Caki2 (cell line): ENCODE measurements at regions not wholly inside any gene's neighbourhood (a gene's known extent, or its start where the extent isn't known, plus 50 kb on each side); places are given as distances from the start of the nearest gene placed in this dataset.

ENCODE experiments used
- DNase-seq: peaks from one replicate; pipeline ENCODE4 v3.0.0-alpha.2; 2015; ENCODE audit warnings: low read depth
- in situ Hi-C: cut with HindIII; loops from 2 replicates; pipeline ENCODE4 v1.10.0; 2016; ENCODE audit warnings: low sequenced_read_pairs, low pct_unique_long_range_greater_than_20kb, mixed read lengths

DNA sequence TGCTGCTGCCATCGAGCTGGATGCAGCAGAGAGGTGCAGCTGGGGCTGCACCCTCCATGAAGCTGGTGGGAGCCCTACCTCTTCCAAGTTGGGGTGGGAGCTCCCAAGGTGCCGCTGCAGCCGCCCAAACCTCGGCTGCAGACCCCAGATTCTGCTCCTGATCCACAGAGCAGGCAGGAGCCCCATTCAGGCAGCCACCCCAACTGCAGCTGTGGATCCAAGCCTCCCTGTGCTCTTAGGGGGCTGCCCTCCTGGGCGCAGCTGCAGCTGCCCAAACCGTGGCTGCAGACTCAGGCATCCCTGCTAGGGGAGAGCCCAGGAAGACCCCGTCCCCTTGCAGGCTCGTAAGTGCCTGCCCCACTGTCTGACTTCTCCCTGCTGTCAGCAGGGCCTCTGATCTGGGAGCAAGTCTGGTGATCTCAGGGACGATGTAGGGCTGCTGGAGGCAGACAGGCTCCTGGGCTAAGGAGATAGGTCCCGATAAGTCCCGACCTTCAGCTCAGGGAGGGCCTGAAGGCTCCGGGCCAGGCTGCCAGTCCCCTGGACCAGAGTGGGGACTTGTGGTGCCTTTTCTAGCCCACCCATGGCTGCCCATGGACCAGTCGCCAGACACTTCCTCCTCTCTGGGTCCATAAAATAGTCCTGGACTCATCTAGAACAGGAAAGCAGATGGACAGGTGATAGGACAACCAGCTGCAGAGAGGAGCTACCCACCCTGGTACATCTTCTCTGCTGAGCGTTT lies 767.1 kb upstream of the CDH7 start:
- no peak for DNase-seq
- in situ Hi-C loops: no loop called here

GRCh38 chr18:64982414-64983055 lies 768.3 kb upstream of the CDH7 start:
- in situ Hi-C loops: no loop called here
- no peak for DNase-seq

DNA sequence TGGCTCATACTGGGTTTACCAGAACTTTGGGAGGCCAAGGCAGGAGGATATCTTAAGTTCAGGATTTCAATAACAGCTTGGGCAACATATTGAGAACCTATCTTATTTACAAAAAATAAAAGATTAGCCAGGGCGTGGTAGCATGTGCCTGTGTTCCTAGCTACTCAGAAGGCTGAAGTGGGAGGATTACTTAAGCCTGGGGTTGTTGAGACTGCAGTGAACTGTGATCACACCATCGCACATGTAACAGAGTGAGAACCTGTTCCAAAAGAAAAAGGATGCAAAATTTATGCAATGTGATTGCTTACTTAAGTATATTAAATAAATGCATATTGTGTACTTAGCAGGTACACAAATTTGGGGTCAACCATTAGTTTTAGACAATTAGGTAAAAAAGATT lies 768.9 kb upstream of the CDH7 start:
- in situ Hi-C loops: no loop called here
- DNase-seq: no peak

DNA sequence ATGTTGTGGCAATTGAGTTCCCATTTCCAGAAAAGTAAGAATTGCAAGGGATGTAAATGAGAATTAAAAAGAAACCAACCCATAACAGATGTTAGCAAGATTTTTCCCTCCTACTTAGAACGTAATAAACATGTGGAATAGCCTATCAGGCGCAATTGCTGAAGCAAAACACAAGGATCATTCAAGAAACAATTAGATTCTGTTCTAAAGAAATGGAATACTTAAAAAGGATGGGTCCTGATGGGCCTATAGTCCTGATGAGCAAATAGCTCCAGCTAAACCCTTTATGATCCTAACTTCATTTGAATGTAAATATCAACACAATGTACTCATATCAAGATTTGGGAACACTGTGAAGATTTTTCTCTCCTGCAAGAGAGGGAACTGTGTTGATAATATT lies 771.0 kb upstream of the CDH7 start:
- in situ Hi-C loops: no loop called here
- no peak for DNase-seq

DNA sequence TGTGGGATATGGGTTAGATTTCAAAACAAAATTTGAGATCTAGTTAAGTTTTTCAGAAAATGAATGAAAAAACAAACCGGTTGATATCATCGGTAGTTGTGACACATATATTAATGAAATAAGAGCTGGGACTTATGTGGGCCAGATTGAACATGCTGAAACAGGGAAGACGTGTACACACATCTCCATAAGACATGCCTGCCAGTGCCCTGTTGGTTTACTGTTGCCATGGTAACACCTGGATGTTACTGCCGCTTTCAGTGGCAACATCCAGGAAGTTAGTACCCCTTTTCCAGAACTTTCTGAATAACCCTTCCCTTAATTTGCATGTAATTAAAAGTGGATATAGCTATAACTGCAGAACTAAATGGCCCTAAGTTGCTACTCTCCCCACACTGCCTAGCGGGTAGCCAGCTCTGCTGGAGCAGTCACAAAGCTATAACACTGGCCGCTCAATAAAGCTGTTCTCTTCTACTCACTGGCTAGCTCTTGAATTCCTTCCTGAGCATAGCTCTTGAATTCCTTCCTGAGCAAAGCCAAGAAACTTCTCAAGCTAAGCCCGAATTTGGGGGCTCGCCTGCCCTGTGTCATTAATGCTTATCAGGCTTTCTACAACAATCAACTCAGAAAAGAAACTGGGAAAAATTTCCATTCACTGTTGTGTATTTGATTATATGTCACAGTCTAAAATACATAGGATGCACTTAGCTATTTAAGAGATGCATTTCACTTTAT lies 776.3 kb upstream of the CDH7 start:
- in situ Hi-C loops: no loop called here

DNA sequence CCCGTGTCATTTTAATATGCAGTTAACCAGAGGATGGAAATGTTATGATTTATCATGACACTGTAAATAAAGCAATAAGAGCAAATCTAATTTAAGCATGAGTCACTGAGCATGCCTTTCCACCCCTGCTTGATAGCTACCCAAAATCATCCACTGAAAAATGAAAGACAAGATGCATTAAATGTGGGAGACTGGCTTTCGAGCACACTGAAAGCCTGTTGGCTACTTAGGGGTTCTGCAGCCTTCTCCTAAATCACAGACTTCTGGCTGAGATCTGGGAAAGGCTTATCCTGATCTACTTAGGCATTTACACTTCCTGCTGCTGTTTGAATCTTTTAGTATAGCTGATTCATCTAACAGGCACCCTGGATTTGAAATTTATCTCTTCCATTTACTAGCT lies 778.3 kb upstream of the CDH7 start:
- in situ Hi-C loops: no loop called here
- no peak for DNase-seq

More for the DNA sequence above, 776.3 kb upstream of the CDH7 start:
- no peak for DNase-seq

DNA sequence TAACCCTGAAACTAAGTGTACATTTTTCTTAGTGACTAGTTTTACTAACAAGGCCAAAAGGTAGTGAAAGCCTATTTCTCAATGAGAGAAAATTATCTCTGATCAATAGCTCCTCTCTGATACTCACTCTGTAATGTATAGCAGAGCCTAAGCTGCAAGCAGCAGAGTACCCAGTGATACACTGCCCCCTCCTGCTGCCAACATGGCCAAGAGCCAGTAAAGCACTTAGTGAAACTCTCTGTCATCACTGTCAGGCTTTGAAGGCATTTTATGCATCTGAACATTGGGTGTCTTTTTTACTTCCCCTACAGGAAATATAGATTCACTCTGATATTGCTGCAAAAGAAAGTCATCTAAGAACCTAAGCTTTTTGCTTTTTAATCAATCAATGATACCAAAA lies 784.1 kb upstream of the CDH7 start:
- in situ Hi-C loops: no loop called here
- DNase-seq: no peak

GRCh38 chr18:64956465-64956864 lies 794.3 kb upstream of the CDH7 start:
- no peak for DNase-seq
- in situ Hi-C loops: no loop called here

DNA sequence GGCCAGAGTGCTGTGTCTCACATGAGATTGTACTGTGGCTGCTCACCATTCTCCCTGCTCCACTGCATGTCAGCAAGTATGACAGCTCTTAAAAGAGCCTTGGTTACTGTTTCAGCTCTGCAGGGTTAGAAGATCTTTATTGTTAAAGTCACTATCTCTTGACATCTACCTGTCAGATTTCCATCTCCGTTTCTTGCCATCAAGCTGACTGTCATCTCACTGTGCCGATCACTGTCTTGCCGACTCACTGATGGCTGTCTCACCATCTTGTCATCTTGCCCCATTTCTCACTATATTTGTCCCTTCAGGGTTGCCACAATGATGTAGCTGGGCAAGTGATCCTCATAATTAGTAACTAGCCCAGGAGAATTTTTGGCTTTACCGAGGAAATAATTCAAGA lies 800.9 kb upstream of the CDH7 start:
- in situ Hi-C loops: no loop called here

DNA sequence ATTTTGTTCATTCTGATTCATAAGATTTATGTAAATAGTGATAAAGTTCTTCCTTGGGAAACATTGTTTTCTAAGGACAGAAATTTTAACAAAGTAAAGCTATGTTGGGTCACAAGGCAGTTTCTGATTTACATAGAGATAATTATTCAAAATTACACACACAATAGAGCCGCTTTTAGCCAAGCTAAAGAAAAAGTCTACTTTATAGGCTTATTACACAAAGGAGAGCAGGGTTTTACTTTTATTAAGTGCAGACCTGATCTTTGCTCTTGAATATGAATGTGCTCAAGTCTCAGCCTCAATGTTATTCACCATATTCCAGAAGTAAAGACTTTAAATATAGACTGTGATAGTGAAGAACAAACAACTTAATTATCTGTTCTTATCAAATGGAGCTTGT lies 787.8 kb upstream of the LINC00305 start:
- DNase-seq: no peak
- in situ Hi-C loops: no loop called here

More for the DNA sequence above, 800.9 kb upstream of the CDH7 start:
- DNase-seq: no peak

GRCh38 chr18:64929036-64929435 lies 780.1 kb upstream of the LINC00305 start:
- DNase-seq: no peak
- in situ Hi-C loops: no loop called here

DNA sequence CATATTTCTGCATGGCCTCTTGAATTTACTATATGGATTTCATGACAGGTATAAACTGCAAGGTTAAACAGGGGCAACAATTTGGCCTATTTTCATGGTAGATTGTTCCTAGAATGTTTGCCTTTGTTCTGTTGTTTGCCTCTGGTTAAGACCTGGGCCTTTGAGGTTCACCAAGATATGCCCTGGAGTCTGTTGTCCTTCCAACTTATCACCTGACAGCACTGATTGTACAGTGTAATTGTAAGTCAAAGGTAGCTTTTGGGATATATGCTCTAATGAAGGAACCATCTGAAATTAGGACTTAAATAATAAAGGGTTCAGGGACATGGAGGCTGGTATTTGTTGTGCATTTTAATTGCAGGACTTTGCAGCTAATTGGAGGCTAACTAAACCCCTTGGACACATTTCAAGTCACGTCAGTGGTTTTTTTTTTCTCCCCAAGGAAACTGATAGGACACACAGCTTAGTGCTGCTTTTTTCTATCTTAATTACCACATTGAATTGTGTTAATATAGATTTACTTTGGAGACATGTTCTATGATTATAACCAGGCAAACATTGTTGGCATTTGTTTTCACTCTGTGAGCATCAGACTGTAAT lies 771.2 kb upstream of the LINC00305 start:
- DNase-seq: no peak
- in situ Hi-C loops: no loop called here

GRCh38 chr18:64918851-64919250 lies 770.0 kb upstream of the LINC00305 start:
- DNase-seq: no peak
- in situ Hi-C loops: no loop called here

DNA sequence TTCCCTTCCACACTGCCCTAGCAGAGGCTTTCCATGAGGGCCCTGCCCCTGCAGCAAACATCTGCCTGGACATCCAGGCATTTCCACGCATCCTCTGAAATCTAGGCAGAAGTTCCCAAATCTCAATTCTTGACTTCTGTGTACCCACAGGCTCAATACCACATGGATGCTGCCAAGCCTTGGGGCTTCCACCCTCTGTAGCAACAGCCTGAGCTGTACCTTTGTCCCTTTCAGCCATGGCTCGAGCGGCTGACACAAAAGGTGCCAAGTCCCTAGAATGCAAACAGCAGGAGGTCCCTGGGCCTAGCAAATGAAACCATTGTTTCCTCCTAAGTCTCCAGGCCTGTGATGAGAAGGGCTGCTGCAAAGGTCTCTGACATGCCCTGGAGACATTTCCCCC lies 744.5 kb upstream of the LINC00305 start:
- DNase-seq: no peak
- in situ Hi-C loops: no loop called here

GRCh38 chr18:64888956-64889355 lies 740.1 kb upstream of the LINC00305 start:
- in situ Hi-C loops: no loop called here

GRCh38 chr18:64886995-64887394 lies 738.1 kb upstream of the LINC00305 start:
- in situ Hi-C loops: no loop called here
- DNase-seq: no peak

More at GRCh38 chr18:64888956-64889355, 740.1 kb upstream of the LINC00305 start:
- DNase-seq: no peak

DNA sequence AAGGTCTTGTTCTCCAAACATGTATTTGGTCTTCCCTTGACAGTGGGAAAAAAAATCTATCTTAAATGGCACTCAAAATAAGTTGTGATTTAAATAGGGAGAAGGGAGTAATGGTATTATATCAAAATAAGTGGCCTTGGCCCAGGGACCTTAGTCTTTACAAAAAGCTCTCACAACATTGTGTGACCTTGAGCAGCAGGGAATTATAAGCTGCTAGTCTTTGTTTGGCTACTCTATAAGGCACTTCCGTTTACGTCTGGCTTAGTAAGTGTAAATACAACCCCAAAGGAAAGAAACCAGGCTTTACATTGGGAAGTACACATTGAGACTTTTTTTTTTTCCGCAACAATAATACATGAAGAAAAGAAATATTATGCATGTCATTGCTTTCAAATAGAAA lies 734.0 kb upstream of the LINC00305 start:
- DNase-seq: no peak
- in situ Hi-C loops: no loop called here

GRCh38 chr18:64876833-64877232 lies 727.9 kb upstream of the LINC00305 start:
- in situ Hi-C loops: no loop called here
- DNase-seq: no peak
